ENCODE measurements at regions not wholly inside any gene's neighbourhood (a gene's known extent, or its start where the extent isn't known, plus 50 kb on each side); places are given as distances from the start of the nearest gene placed in this dataset.
"Not testable (repeated sequence)": the region's sequence is repeated elsewhere in the genome, so short reads cannot be mapped to it uniquely, and the experiment has no call there.

DNA sequence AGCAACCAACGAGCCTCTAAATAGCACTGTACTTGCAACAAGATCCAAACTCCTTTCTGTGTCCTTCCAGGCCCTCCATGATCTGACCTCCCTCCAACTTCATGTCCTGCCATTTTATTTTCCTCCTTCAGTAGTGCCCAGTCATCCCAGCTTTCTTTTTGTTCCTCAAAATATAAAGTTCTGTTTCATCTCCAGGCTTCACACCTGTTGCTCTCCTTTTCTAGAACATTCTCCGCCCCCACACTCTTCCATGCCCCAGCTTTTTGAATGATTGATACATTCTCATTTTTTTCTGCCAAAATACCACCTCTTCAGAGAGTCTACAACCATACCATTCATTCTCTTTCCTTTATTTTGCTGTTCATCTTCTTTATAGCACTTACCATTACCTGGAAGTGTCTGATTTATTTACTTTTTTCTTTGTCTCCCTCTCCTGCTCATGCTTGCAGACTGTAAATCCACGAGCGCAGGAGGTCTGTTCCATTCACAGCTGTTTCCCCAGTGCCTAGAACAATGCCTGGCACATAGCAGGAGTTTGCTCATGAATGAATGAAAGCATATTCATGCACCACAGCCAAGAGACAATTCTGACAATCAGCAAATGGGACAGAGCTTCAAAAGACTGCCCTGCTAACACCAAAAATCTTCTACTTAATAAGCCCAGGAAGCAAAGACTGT, 296.4 kb downstream of the RPAP3 start:
- DNase-seq (ENCODE audit: low read depth), result no peak

DNA sequence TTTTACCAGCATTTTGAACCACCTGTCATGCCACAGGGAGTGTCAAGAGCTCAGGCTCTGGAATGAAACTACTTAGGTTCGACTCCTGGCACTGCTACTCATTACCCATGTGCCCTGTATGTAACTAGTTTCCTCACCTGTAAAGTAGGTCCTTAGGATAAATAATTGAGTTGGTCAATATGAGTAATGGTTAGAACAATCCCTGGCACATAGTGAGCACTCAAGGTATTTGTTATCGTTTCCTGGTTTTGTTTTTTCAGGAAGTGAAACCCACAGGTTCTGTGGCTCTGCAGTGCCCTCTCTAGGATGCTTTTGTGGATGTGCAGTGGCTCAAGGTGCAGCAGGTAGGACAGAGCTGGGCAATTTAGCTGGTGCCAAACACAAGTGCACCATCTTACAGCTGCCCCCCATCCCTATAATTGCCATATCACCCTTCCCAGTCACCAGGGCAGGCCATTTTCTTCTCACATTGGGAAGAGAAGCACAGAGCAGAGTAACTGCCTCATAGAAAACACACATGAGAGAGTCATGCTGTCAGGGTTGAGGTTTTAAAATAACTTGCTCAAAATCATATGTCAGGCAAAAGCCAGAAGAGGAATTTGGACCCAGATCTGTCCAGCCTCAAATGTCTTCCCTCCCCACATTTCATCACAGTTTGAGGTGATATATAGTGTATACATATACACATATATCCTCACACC, 297.5 kb downstream of the RPAP3 start:
- no peak for DNase-seq (ENCODE audit: low read depth)

DNA sequence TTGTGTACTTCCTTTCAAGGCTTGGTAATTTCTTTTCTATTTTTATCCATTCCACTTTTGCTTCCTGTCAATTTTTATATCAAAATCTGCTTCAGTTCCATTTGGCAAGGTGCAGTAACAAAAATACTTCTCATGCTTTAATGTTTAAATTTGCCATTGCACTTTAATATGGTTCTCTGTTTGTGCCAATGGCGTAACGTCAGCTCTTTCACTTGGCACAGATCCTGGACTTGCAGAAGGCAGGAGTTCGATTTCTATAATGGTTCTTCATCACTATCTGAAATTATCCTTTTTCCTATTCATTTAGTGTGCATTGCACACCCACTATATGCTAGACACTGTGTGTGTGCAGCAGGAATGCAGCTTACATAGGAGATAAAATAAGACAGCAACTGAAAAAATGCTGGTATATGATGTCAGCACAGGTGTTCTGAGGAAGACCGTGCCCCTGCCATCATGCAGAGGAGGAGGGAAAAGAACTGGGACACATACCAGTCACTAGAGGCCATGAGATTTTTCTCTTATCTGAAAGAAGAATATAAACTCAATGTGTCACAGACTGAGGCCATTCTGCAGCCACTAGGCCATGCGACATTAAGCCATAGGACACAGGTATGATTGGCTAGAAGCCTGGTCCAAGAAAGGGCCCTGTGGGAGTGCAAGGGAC, 298.2 kb downstream of the RPAP3 start:
- no peak for DNase-seq (ENCODE audit: low read depth)

GRCh38 chr12:47403681-47404080, 302.1 kb downstream of the RPAP3 start:
- DNase-seq (ENCODE audit: low read depth), result no peak

- not testable (repeated sequence) for DNase-seq (ENCODE audit: low read depth)
These were observed 304.6 kb downstream of the RPAP3 start for GRCh38 chr12:47401196-47401595.

- DNase-seq (ENCODE audit: low read depth), result no peak
These were observed 305.6 kb downstream of the RPAP3 start for GRCh38 chr12:47400266-47400665.

GRCh38 chr12:47397664-47398281, 308.1 kb downstream of the RPAP3 start:
- DNase-seq (ENCODE audit: low read depth), result no peak

GRCh38 chr12:47396902-47397663, 308.7 kb downstream of the RPAP3 start:
- DNase-seq (ENCODE audit: low read depth), result no peak

GRCh38 chr12:47394070-47394469, 311.8 kb downstream of the RPAP3 start:
- DNase-seq (ENCODE audit: low read depth), result no peak

GRCh38 chr12:47393403-47393790, 312.4 kb downstream of the RPAP3 start:
- no peak for DNase-seq (ENCODE audit: low read depth)

- DNase-seq (ENCODE audit: low read depth), result peak; percentile 33
These were observed 311.8 kb upstream of the AMIGO2 start for GRCh38 chr12:47391566-47391965.

DNA sequence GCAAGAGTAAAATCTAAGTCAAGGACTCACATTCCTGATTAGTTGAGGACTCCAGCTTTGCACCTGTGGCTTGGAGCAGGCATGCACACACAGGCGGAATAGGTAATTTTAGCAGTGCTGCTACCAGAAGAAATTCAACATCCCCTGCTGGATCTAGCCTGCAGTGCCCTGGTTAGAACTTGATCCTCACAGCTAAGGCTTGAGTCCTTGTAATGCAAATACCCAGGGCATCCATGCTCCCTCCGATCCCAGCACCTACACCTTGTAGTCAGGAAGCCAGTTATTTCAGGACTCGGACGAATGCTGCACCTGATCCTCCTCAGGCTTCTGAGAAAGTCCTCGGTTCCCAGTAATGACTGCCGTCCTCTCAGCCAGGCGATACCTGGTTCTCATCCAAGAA, 309.0 kb upstream of the AMIGO2 start:
- no peak for DNase-seq (ENCODE audit: low read depth)

GRCh38 chr12:47387994-47388393, 308.2 kb upstream of the AMIGO2 start:
- no peak for DNase-seq (ENCODE audit: low read depth)

GRCh38 chr12:47385653-47386052, 305.9 kb upstream of the AMIGO2 start:
- DNase-seq (ENCODE audit: low read depth), result no peak

GRCh38 chr12:47383942-47384341, 304.2 kb upstream of the AMIGO2 start:
- DNase-seq (ENCODE audit: low read depth), result no peak

GRCh38 chr12:47382305-47382704, 302.5 kb upstream of the AMIGO2 start:
- DNase-seq (ENCODE audit: low read depth), result no peak

DNA sequence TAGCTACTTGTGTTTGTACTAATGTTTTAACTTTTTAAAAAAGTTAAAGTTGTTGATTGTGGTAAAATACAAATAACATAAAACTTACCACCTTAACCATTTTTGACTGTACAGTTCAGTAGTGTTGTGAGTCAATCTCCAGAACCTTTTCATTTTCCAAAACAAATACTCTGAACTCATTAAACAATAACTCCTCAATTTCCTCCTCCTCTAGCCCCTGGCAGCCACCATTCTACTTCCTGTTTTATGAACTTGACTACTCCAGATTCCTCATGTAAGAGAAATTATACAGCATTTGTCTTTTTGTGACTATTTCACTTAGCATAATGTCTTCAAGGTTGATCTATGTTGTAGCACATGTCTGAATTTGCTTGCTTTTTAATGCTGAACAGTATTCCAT, 299.1 kb upstream of the AMIGO2 start:
- DNase-seq (ENCODE audit: low read depth), result no peak

DNA sequence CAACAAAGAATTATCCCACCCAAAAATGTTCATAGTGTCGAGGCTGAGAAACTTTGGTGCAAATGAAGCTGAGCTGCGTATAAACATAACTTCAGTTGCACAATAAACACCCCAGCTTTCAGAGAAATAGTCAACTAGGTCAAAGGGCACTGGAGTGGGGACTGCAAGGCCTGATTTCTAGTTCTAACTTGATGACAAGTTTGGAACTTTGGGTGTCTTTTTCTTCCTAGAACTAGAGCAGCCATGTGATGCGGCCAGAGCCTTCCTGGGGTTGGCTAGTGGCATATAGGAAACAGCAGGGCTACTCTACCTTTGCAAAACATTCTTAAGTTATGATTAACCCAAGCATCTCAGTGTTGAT, 298.4 kb upstream of the AMIGO2 start:
- DNase-seq (ENCODE audit: low read depth), result no peak

GRCh38 chr12:47377414-47378221, 297.9 kb upstream of the AMIGO2 start:
- DNase-seq (ENCODE audit: low read depth), result no peak

DNA sequence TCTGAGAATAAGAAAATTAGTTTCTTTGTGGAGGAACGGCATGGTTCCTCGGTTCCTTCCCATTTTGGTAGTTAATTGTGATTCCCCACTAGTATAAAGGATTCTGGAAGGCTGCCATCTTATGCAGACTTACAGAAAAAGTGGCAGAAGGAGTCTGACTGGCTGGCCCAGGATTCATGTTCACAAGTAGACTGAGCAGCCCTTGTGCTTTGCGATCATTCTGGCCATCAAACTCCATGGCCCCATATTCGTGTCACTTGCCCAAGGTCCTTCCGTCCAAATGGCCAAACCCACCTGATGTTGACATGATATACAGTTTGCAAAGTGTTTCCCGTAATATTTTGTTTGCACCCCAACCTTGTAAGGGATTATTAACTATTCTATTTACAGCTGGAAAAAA, 297.2 kb upstream of the AMIGO2 start:
- DNase-seq (ENCODE audit: low read depth), result no peak

DNA sequence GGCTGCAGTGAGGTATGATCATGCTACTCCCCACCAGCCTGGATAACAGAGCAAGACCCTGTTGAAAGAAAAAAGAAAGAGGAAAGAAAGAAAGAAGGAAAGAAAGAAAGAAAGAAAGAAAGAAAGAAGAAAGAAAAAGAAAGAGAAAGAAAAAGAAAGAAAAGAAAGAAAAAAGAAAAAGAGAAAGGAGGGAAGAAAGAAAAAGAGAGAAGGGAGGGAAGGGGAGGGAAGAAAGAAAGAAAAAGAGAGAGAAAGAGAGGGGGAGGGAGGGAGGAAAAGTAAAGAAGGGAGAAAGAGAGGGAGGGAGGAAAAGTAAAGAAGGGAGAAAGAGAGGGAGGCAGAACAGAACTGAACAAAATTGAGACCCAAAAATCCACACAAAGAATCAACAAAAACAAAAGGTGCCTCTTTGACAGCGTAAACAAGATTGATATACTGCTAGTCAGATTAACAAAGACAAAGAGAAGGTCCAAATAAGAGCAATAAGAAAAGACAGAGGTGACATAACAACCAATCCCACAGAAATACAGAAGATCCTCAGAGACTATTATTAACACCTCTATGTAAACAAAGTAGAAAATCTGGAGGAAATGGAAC, 293.9 kb upstream of the AMIGO2 start:
- no peak for DNase-seq (ENCODE audit: low read depth)

Data from activated T-cell treated with anti-CD3 and anti-CD28 coated beads for 1 hour (primary cell).